ENCODE measurements at regions not wholly inside any gene's neighbourhood (a gene's known extent, or its start where the extent isn't known, plus 50 kb on each side); places are given as distances from the start of the nearest gene placed in this dataset.

- DNase-seq (ENCODE audit: low spot score) = no peak
Measured at GRCh38 chr15:97623091-97623661, 337.3 kb upstream of the ARRDC4 start.

GRCh38 chr15:97627634-97628033 is 332.9 kb upstream of the ARRDC4 start:
- DNase-seq (ENCODE audit: low spot score) = no peak

- no peak for DNase-seq (ENCODE audit: low spot score)
Measured at GRCh38 chr15:97645758-97646157, 314.7 kb upstream of the ARRDC4 start.

GRCh38 chr15:97648728-97649127 is 311.8 kb upstream of the ARRDC4 start:
- DNase-seq (ENCODE audit: low spot score) = no peak

GRCh38 chr15:97652041-97652440 is 308.5 kb upstream of the ARRDC4 start:
- DNase-seq (ENCODE audit: low spot score) = no peak

GRCh38 chr15:97652700-97653167 is 307.8 kb upstream of the ARRDC4 start:
- no peak for DNase-seq (ENCODE audit: low spot score)

GRCh38 chr15:97653896-97654295 is 306.6 kb upstream of the ARRDC4 start:
- no peak for DNase-seq (ENCODE audit: low spot score)

- no peak for DNase-seq (ENCODE audit: low spot score)
Measured at GRCh38 chr15:97654481-97655076, 305.9 kb upstream of the ARRDC4 start.

- no peak for DNase-seq (ENCODE audit: low spot score)
Measured at GRCh38 chr15:97661796-97662195, 298.7 kb upstream of the ARRDC4 start.

GRCh38 chr15:97672586-97672985 is 287.9 kb upstream of the ARRDC4 start:
- no peak for DNase-seq (ENCODE audit: low spot score)

GRCh38 chr15:97678656-97679055 is 281.8 kb upstream of the ARRDC4 start:
- no peak for DNase-seq (ENCODE audit: low spot score)

GRCh38 chr15:97679106-97679688 is 281.3 kb upstream of the ARRDC4 start:
- no peak for DNase-seq (ENCODE audit: low spot score)

- DNase-seq (ENCODE audit: low spot score) = no peak
Measured at GRCh38 chr15:97680606-97681220, 279.8 kb upstream of the ARRDC4 start.

GRCh38 chr15:97683831-97684230 is 276.7 kb upstream of the ARRDC4 start:
- DNase-seq (ENCODE audit: low spot score) = no peak

- DNase-seq (ENCODE audit: low spot score) = no peak
Measured at GRCh38 chr15:97684249-97684648, 276.3 kb upstream of the ARRDC4 start.

- no peak for DNase-seq (ENCODE audit: low spot score)
Measured at GRCh38 chr15:97686324-97686723, 274.2 kb upstream of the ARRDC4 start.

GRCh38 chr15:97687654-97688053 is 272.8 kb upstream of the ARRDC4 start:
- no peak for DNase-seq (ENCODE audit: low spot score)

- DNase-seq (ENCODE audit: low spot score) = no peak
Measured at GRCh38 chr15:97688177-97688576, 272.3 kb upstream of the ARRDC4 start.

- no peak for DNase-seq (ENCODE audit: low spot score)
Measured at GRCh38 chr15:97688886-97689285, 271.6 kb upstream of the ARRDC4 start.

GRCh38 chr15:97691078-97691477 is 269.4 kb upstream of the ARRDC4 start:
- no peak for DNase-seq (ENCODE audit: low spot score)

- DNase-seq (ENCODE audit: low spot score) = no peak
Measured at GRCh38 chr15:97691799-97692198, 268.7 kb upstream of the ARRDC4 start.

- DNase-seq (ENCODE audit: low spot score) = no peak
Measured at GRCh38 chr15:97692301-97693015, 268.0 kb upstream of the ARRDC4 start.

- no peak for DNase-seq (ENCODE audit: low spot score)
Measured at GRCh38 chr15:97694456-97694855, 266.0 kb upstream of the ARRDC4 start.
